ENCODE measurements at regions not wholly inside any gene's neighbourhood (a gene's known extent, or its start where the extent isn't known, plus 50 kb on each side); places are given as distances from the start of the nearest gene placed in this dataset.

DNA sequence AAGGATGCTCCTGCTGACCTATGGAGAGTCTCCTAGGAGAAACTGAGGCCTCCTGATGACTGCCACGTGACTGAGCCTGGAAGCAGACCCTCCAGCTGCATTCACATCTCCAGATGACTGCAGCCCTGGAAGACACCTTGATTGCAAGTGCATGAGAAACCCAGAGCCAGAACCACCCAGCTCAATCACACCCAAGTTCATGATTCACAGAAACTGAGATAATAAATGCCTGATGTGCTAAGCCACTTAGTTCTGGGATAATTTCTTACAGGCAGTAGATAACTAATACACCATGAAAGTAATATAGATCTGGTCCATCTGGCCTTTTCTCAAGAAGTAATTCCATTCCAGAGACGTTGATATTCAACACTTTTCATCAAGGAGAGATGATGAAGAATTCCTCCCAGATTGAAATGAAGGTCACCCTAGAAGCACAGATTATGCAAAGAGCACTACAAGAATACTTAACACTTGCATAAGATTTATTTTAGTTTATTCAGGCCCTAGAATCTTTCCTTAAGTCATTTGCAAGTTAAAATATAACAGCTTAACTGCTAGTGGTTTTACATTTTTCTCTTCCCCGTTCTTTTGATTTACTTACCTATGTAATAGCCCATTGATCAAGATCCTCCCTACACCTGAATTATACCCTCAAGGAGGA, 208.2 kb upstream of the INHBA start:
- Histone ChIP-seq H3K9me3 (no peaks in the 10 kb centered on the region), H3K36me3 (no peaks in the 10 kb centered on the region), H3K4me1 (peaks cover 0 to 4% (median 3%) of the 10 kb centered on the region in 3 donors), H3K4me3 (no peak overlapping the region), H3K27ac (no peak overlapping the region), H3K27me3 (no peaks in the 10 kb centered on the region)
- ATAC-seq, result no peak
- TF ChIP-seq POLR2A (IDR thresholded peaks at IDR 0.05), result no peak
- TF ChIP-seq, protein P1, sequence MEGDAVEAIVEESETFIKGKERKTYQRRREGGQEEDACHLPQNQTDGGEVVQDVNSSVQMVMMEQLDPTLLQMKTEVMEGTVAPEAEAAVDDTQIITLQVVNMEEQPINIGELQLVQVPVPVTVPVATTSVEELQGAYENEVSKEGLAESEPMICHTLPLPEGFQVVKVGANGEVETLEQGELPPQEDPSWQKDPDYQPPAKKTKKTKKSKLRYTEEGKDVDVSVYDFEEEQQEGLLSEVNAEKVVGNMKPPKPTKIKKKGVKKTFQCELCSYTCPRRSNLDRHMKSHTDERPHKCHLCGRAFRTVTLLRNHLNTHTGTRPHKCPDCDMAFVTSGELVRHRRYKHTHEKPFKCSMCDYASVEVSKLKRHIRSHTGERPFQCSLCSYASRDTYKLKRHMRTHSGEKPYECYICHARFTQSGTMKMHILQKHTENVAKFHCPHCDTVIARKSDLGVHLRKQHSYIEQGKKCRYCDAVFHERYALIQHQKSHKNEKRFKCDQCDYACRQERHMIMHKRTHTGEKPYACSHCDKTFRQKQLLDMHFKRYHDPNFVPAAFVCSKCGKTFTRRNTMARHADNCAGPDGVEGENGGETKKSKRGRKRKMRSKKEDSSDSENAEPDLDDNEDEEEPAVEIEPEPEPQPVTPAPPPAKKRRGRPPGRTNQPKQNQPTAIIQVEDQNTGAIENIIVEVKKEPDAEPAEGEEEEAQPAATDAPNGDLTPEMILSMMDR (IDR thresholded peaks at IDR 0.05), result no peak
- TF ChIP-seq EP300 (IDR thresholded peaks at IDR 0.05), result no peak
- TF ChIP-seq POLR2AphosphoS5 (IDR thresholded peaks at IDR 0.05), result no peak
- WGBS, 2 donors (ENCODE audit: low coverage in 1 of 2), result 75 to 78% methylated on average over 2 of the region's 3 CpGs

DNA sequence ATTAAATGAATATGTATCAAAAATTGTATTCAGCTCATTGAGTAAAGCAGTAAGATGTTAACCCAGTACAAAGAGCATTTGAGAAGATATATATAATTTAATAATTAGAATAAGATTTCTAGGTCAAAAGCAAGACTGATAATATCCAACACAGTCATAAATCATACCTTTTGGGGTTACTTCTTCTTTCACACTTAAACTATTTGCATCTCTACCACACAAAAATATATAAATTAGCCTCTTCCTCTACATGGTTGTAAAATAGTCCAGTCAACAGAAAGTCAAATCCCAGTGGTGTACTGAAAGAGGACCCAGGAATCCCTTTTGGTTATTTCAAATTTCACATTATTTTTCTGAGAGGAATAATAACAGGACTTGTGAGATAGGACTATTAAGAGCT, 204.6 kb upstream of the INHBA start:
- no peak for ATAC-seq
- Histone ChIP-seq H3K4me1 (no peaks in the 10 kb centered on the region), H3K9me3 (no peaks in the 10 kb centered on the region), H3K36me3 (no peaks in the 10 kb centered on the region), H3K4me3 (no peak overlapping the region), H3K27me3 (no peaks in the 10 kb centered on the region), H3K27ac (no peak overlapping the region)
- no peak for TF ChIP-seq EP300 (IDR thresholded peaks at IDR 0.05)
- no peak for TF ChIP-seq POLR2AphosphoS5 (IDR thresholded peaks at IDR 0.05)
- TF ChIP-seq, protein P1 (IDR thresholded peaks at IDR 0.05), result no peak
- TF ChIP-seq POLR2A (IDR thresholded peaks at IDR 0.05), result no peak

GRCh38 chr7:41900532-41900931, 197.6 kb upstream of the INHBA start:
- no peaks in the 10 kb centered on the region for H3K4me1 ChIP-seq
- TF ChIP-seq EP300 (IDR thresholded peaks at IDR 0.05), result no peak
- TF ChIP-seq POLR2AphosphoS5 (IDR thresholded peaks at IDR 0.05), result no peak
- TF ChIP-seq, protein P1 (IDR thresholded peaks at IDR 0.05), result no peak
- TF ChIP-seq POLR2A (IDR thresholded peaks at IDR 0.05), result no peak
- no peak overlapping the region for H3K4me3 ChIP-seq
- no peaks in the 10 kb centered on the region for H3K9me3 ChIP-seq
- 83 to 84% methylated on average over 2 of the region's 2 CpGs for WGBS, 2 donors (ENCODE audit: low coverage in 1 of 2)
- no peak overlapping the region for H3K27ac ChIP-seq
- no peaks in the 10 kb centered on the region for H3K36me3 ChIP-seq
- H3K27me3 ChIP-seq, result no peaks in the 10 kb centered on the region
- ATAC-seq, result no peak

GRCh38 chr7:41899823-41900433, 197.0 kb upstream of the INHBA start:
- Histone ChIP-seq H3K4me3 (no peak overlapping the region), H3K9me3 (no peaks in the 10 kb centered on the region), H3K36me3 (no peaks in the 10 kb centered on the region), H3K4me1 (no peaks in the 10 kb centered on the region), H3K27ac (no peak overlapping the region), H3K27me3 (no peaks in the 10 kb centered on the region)
- TF ChIP-seq, protein P1 (IDR thresholded peaks at IDR 0.05), result no peak
- no peak for TF ChIP-seq POLR2A (IDR thresholded peaks at IDR 0.05)
- no peak for TF ChIP-seq EP300 (IDR thresholded peaks at IDR 0.05)
- TF ChIP-seq POLR2AphosphoS5 (IDR thresholded peaks at IDR 0.05), result no peak
- no peak for ATAC-seq
- 64 to 71% methylated on average over 4 of the region's 4 CpGs for WGBS, 2 donors (ENCODE audit: low coverage in 1 of 2)

DNA sequence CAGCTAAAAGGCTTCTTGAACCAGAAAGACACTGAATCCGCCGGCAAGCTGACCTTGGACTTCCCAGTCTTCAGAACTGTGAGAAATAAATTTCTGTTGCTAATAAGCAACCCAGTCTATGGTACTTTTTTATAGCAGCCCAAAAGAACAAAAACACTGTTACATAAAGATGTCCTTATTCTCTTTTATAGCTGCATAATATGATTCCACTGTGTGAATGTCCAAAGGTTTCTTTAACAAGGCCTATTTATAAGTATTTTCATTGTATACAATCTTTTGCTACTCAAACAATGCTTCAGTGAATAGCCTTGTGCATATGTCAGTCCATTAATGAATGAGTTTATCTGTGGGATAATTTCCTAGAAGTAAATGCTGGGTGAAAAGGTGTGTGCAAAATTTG, 190.8 kb upstream of the INHBA start:
- H3K9me3 ChIP-seq, result no peaks in the 10 kb centered on the region
- ATAC-seq, result no peak
- no peaks in the 10 kb centered on the region for H3K27me3 ChIP-seq
- no peak overlapping the region for H3K27ac ChIP-seq
- TF ChIP-seq, protein P1 (IDR thresholded peaks at IDR 0.05), result no peak
- TF ChIP-seq POLR2A (IDR thresholded peaks at IDR 0.05) (no peak), EP300 (IDR thresholded peaks at IDR 0.05) (no peak), POLR2AphosphoS5 (IDR thresholded peaks at IDR 0.05) (no peak)
- no peaks in the 10 kb centered on the region for H3K4me1 ChIP-seq
- H3K36me3 ChIP-seq, result no peaks in the 10 kb centered on the region
- WGBS, 2 donors (ENCODE audit: low coverage in 1 of 2), result 94 to 100% methylated on average over 2 of the region's 2 CpGs
- H3K4me3 ChIP-seq, result no peak overlapping the region

Measured in gastroesophageal sphincter (tissue), 4 donors.